Heart right ventricle (tissue), 16 donors: ENCODE measurements at regions not wholly inside any gene's neighbourhood (a gene's known extent, or its start where the extent isn't known, plus 50 kb on each side); places are given as distances from the start of the nearest gene placed in this dataset.

ENCODE experiments used
- ATAC-seq, 8 donors: fragments of 200-7000 bp; cut with Tn5 transposase; one replicate each; pipeline ENCODE4 v1.9.1; 2020; ENCODE audit warnings: mild to moderate bottlenecking in 8 of 8, moderate library complexity in 8 of 8, moderate number of reproducible peaks in 1 of 8
- DNase-seq, 2 donors: peaks; one replicate each; pipeline ENCODE4 v3.0.0-alpha.2; 2020
- H3K27ac ChIP-seq, 10 donors: fragments of 200-600 bp; sonication (generic) in 2 of 10; one replicate each; pipeline versions ENCODE4 v1.5.0 to v1.8.0; 2020 to 2022; ENCODE audit warnings: mild to moderate bottlenecking in 3 of 10
- H3K27me3 ChIP-seq, 7 donors: fragments of 200-600 bp; one replicate each; pipeline ENCODE4 v1.8.0; 2021 to 2022; ENCODE audit warnings: mild to moderate bottlenecking in 2 of 7
- H3K36me3 ChIP-seq, 9 donors: fragments of 200-600 bp; sonication (generic) in 1 of 9; one replicate each; pipeline versions ENCODE4 v1.5.0 to v1.8.0; 2020 to 2022; ENCODE audit warnings: mild to moderate bottlenecking in 2 of 9
- H3K4me1 ChIP-seq, 9 donors: fragments of 200-600 bp; sonication (generic) in 1 of 9; one replicate each; pipeline versions ENCODE4 v1.5.0 to v1.8.0; 2020 to 2022; ENCODE audit warnings: mild to moderate bottlenecking in 4 of 9
- H3K4me3 ChIP-seq, 10 donors: fragments of 200-600 bp; sonication (generic) in 2 of 10; one replicate each; pipeline versions ENCODE4 v1.5.0 to v1.8.0; 2020 to 2022; ENCODE audit warnings: mild to moderate bottlenecking in 7 of 10, moderate library complexity in 2 of 10
- H3K9me3 ChIP-seq, 11 donors: fragments of 200-600 bp in 10 of 11; sonication (generic) in 2 of 11; one replicate each; pipeline versions ENCODE4 v1.5.0 to v1.8.0; 2013 to 2022; ENCODE audit warnings: mild to moderate bottlenecking in 2 of 11, control low read depth in 1 of 11, moderate library complexity in 1 of 11
- WGBS, 2 donors: extraction: QIAGEN DNeasy Blood & Tissue Kit; methylation state at CpG; one replicate each; pipeline ENCODE4 v1.1.7; 2013; ENCODE audit warnings: inconsistent platforms in 1 of 2; 5-methylcytosine and 5-hydroxymethylcytosine counted together
- intact Hi-C, 10 donors: fragments of 100-400 bp; cut with DNase I; formaldehyde crosslinking; loops; one replicate each; pipeline versions ENCODE4 v1.11.1 to v1.14.2; 2022
- TF ChIP-seq, protein P1 (sequence below), 9 donors: fragments of 200-600 bp; sonication (generic) in 2 of 9; IDR thresholded peaks; one replicate each; pipeline versions ENCODE4 v1.5.0 to v1.8.0; 2021 to 2022; ENCODE audit warnings: antibody characterized with exemption in 9 of 9, mild to moderate bottlenecking in 5 of 9, moderate library complexity in 1 of 9
- donor health status: Arrhythmogenic right ventricular cardiomyopathy.
- donor health status: ischemic (EF 13 %, LVEDD 7.1; RV severe dilation, severe dysfunction).
- donor health status: healthy with polysubstance abuse.
- donor health status: DM: no; HTN: yes; CAD: no.
- donor health status: DM: no; HTN: no; CAD: no.
- donor health status: ischemic (EF 25% LVEDD 6.9; RV normal size, moderate dysfunction).
- donor health status: ischemic (EF 25% LVEDD 5.7; RV mildly dilated, moderate dysfunction).
- donor health status: healthy.
- donor health status: DM: yes; HTN: yes; CAD: no.
- donor health status: Ischemic cardiomyopathy.
- donor health status: ischemic (EF 35%, LVEDD 5.7; RV mildly dilated, moderate dysfunction).
- donor health status: nonischemic (EF 11% LVEDD 7.7; RV severe dilation, severe dysfunction).
- donor health status: DM: yes; HTN: yes; CAD: no.
- donor health status: PGD.
- donor health status: ischemic (EF 29% LVEDD 5.4; RV normal size, mild dysfunction).
- donor health status: nonischemic (EF 23%, LVEDD 6.1; RV moderate dilation, normal function).

DNA sequence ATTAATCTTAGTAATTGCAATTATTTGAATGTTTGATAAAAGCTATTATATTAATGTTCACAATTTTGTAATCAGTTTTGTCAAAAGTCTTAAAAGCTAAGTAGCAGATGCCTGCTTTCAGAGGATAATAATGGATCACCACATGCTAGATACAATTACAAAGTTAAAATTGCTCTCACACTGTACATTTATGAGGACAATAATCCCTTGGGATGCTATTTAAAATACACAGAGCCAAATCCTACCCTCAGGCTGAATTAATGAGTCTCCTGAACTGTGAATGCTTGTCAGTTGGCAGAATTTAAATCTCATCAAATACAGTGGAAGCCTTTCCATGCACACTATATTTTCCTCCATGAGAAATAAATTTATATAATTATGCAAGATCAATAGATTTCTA lies 153.3 kb upstream of the SYNCRIP start:
- no peaks in the 10 kb centered on the region for H3K36me3 ChIP-seq
- ATAC-seq, result no peak
- H3K9me3 ChIP-seq, result peaks cover 0 to 5% (median 2%) of the 10 kb centered on the region in 11 donors
- no peak overlapping the region for H3K4me3 ChIP-seq
- TF ChIP-seq, protein P1, sequence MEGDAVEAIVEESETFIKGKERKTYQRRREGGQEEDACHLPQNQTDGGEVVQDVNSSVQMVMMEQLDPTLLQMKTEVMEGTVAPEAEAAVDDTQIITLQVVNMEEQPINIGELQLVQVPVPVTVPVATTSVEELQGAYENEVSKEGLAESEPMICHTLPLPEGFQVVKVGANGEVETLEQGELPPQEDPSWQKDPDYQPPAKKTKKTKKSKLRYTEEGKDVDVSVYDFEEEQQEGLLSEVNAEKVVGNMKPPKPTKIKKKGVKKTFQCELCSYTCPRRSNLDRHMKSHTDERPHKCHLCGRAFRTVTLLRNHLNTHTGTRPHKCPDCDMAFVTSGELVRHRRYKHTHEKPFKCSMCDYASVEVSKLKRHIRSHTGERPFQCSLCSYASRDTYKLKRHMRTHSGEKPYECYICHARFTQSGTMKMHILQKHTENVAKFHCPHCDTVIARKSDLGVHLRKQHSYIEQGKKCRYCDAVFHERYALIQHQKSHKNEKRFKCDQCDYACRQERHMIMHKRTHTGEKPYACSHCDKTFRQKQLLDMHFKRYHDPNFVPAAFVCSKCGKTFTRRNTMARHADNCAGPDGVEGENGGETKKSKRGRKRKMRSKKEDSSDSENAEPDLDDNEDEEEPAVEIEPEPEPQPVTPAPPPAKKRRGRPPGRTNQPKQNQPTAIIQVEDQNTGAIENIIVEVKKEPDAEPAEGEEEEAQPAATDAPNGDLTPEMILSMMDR (IDR thresholded peaks at IDR 0.05), result no peak
- intact Hi-C loops, result no loop called here
- H3K27me3 ChIP-seq, result no peaks in the 10 kb centered on the region
- H3K27ac ChIP-seq, result no peak overlapping the region
- no peaks in the 10 kb centered on the region for H3K4me1 ChIP-seq
- no peak for DNase-seq

DNA sequence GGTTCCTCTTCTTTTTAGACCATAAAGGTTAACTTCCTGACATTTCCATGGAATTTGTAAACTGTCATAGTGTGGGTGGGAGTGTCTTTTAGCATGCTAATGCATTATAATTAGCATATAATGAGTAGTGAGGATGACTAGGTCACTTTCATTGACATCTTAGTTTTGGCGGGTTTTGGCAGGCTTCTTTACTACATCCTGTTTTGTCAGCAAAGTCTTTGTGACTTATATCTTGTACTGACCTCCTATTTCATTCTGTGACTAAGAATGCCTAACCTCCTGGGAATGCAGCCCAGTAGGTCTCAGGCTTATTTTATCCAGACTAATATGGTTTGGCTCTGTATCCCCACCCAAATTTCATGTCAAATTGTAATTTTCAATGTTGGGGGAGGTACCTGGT lies 149.6 kb upstream of the SYNCRIP start:
- intact Hi-C loops, result no loop called here
- ATAC-seq (no peak), DNase-seq (no peak)
- 63 to 69% methylated on average over 1 of the region's 1 CpG for WGBS, 2 donors
- H3K36me3 ChIP-seq, result no peaks in the 10 kb centered on the region
- no peak overlapping the region for H3K27ac ChIP-seq
- TF ChIP-seq, protein P1 (IDR thresholded peaks at IDR 0.05), result no peak
- peaks cover 0 to 23% (median 10%) of the 10 kb centered on the region in 11 donors for H3K9me3 ChIP-seq
- H3K4me1 ChIP-seq, result no peaks in the 10 kb centered on the region
- no peaks in the 10 kb centered on the region for H3K27me3 ChIP-seq
- H3K4me3 ChIP-seq, result no peak overlapping the region

DNA sequence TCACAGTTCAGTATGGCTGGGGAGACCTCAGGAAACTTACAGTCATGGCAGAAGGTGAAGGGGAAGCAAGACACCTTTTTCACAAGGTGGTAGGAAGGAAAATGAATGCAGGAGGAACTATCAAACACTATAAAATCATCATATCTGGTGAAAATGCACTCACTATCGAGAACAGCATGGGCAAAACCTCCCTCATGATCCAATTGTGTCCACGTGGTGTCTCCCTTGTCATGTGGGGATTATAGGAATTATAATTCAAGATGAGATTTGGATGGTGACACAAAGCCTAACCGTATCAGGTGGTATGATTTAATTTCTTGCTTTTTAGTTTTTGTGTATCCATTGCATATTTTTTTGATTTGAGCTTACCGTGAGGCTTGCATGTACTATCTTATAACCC lies 133.2 kb upstream of the SYNCRIP start:
- intact Hi-C loops, result no loop called here
- no peak overlapping the region for H3K27ac ChIP-seq
- no peaks in the 10 kb centered on the region for H3K27me3 ChIP-seq
- WGBS, 2 donors, result 66 to 70% methylated on average over 4 of the region's 4 CpGs
- ATAC-seq, result no peak
- no peak overlapping the region for H3K4me3 ChIP-seq
- H3K36me3 ChIP-seq, result no peaks in the 10 kb centered on the region
- peaks cover 0 to 35% (median 7%) of the 10 kb centered on the region in 11 donors for H3K9me3 ChIP-seq
- H3K4me1 ChIP-seq, result no peaks in the 10 kb centered on the region
- TF ChIP-seq, protein P1 (IDR thresholded peaks at IDR 0.05), result no peak
- DNase-seq, result no peak

DNA sequence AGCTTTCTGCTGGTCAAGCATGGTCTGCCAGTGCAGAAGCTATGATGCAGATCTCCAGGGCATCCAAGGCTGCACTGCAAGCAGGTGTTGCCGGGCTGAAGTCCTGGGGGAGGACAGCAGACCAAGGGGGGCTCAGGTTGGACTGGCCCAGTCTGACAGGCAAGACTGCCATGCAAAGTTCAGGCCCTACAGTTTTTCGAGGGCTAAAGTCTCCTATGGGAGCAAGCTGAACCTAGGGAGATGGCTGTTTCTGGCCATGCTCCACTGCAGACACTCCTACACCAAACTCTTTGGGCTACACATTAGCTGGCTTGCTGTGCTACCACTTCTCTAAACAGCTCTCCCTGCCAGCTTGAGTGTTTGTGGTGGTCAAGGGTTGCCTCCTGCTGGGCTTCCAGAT lies 130.0 kb upstream of the SYNCRIP start:
- H3K9me3 ChIP-seq, result peaks cover 0 to 15% (median 4%) of the 10 kb centered on the region in 11 donors
- intact Hi-C loops, result no loop called here
- DNase-seq (no peak), ATAC-seq (no peak)
- no peaks in the 10 kb centered on the region for H3K4me1 ChIP-seq
- WGBS, 2 donors, result 75 to 80% methylated on average over 2 of the region's 2 CpGs
- H3K27ac ChIP-seq, result no peak overlapping the region
- TF ChIP-seq, protein P1 (IDR thresholded peaks at IDR 0.05), result no peak
- no peak overlapping the region for H3K4me3 ChIP-seq
- H3K36me3 ChIP-seq, result no peaks in the 10 kb centered on the region
- no peaks in the 10 kb centered on the region for H3K27me3 ChIP-seq
